HUDEP-2 (cell line): ENCODE measurements at regions not wholly inside any gene's neighbourhood (a gene's known extent, or its start where the extent isn't known, plus 50 kb on each side); places are given as distances from the start of the nearest gene placed in this dataset.
"Not testable (repeated sequence)": the region's sequence is repeated elsewhere in the genome, so short reads cannot be mapped to it uniquely, and the experiment has no call there.

Experiments used
- DNase-seq, 76 experiments: peaks; one replicate each; lab custom pipeline; 2025; ENCODE audit not compliant: unreplicated experiment in 76 of 76; lab: John Stamatoyannopoulos, UW

DNA sequence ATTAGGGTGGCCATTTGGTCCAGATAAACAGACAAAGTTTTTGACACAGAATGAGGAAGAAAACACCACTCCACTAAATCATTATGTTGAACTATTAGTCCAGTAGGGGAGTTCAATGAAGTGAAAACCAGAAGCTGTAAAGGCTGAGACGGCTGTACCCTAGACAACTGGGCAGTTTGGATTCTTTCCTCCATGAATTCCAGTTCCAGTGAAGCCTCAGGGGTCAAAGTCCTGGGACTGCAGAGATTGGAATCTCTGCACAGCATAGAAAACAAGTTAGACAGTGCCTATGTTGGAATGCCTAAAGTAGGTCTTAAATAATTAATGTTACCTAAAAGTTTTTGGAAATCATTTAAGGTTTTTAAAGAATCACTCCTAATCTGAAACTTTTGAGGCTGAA, 86.5 kb upstream of the PGR start:
- DNase-seq = not testable (repeated sequence)

DNA sequence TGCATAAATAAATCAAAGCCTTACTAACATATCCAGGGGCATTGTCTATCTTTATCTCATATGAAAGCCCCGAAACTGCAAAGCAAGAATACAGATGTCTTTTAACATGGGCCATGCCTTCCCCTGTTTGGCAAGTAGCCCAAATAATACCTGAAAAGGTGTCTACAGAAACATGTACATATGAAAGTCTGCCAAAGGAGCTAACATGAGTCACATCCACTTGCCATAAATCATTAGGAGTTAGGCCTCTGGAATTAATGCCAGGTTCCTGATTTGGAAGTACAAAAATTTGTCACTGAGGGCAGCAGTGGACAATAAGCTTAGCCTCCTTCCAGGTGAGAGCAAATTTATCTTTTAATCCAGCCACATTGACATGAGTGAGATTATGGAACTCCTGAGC, 85.5 kb upstream of the PGR start:
- DNase-seq = no peak

DNA sequence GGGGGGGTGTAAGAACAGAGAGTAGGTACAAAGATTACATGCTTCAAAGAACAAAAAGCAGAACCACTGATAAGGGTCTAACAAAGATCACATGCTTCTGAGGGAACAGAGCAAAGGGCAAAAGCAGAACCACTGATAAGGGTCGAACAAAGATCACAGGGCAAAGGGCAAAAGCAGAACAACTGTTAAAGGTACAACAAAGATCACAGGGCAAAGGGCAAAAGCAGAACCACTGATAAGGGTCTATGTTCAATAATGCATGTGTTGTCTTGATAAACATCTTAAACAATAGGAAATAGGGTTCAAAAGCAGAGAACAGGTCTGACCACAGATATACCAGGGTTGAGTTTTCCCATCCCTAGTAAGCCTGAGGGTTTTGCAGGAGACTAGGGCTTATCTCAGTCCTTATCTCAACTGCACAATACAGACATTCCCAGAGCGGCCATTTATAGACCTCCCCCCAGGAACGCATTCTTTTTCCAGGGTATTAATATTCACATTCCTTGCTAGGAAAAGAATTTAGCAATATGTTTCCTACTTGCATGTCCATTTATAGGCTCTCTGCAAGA, 81.9 kb upstream of the PGR start:
- peak in 3 of 76 experiments; percentile 3 to 11 (median 6) for DNase-seq

GRCh38 chr11:101202614-101203013, 73.0 kb upstream of the PGR start:
- DNase-seq = no peak

DNA sequence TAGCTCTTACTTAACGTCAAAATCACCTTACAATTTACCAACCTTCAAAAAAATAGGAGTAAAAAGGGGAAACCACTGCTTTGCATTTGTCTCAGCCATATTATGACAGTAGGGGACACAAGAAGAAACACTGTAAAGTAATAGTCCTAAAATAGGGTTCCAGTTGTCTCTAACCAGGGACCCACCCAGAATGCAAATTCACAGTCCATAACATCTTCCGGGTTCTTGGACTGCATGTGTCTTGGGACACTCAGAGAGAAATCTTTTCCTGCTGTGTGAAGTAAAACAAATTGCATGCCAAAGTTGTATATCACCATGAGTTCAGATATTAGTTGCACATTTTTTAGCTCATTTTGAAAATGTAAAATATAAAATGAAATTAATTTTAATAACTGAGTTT, 69.8 kb upstream of the PGR start:
- no peak for DNase-seq

GRCh38 chr11:101195294-101195693, 65.7 kb upstream of the PGR start:
- no peak for DNase-seq

DNA sequence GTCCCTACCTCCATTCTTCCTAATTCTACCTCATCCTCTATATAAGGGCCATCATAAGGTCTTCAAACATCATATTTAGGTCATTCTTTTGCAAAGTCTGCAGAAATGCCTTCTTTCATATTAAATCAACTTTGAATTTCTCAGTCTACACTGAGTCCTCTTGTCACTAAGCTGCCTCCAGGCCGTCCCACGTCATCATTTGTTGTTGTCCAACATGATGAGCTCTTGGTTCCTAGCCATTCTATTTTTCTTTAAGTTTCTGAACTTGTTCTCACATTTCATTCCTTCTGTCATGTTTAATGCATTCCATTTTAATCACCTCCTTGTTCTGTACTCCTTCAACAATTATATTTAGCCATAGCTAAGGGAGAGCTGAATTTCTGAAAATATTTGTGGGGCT, 59.2 kb upstream of the PGR start:
- no peak for DNase-seq

DNA sequence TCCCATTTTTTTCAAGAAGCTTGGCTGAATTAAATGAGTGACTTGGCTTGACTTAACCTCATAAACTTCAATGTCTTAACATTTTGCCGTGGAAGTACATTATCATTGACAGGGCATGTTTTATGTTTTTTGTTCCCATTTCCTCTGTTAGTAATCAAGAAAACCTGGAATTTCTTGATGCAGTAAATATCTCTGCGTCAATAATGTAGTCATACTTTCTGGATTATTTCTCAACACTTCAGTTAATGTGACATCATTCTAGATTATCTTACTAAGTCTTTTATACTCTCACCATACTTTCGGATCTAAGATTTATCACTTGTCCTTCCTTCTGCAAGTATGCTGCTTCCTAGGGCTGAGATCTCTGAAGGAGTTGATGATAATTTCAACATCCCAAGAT, 58.6 kb upstream of the PGR start:
- DNase-seq = no peak

- DNase-seq = no peak
Observed at GRCh38 chr11:101187748-101188147, 58.1 kb upstream of the PGR start.

DNA sequence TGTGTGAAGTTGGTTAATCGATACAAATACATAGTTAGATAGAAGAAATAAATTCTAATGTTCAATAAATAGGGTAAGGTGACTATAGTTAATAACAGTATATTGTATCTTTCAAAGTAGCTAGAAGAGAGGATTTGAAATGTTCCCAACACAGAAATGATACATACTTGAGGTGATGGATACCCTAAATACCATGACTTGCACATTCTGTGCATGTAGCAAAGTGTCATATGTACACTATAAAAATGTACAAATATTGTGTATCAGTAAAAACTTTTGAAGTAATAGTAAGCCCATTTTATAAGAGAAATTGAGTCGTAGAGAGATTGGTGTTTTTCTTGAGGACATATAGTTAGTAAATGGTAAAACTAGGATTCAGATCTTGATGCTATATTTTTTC, 56.4 kb upstream of the PGR start:
- DNase-seq = no peak

- no peak for DNase-seq
Observed at GRCh38 chr11:101182467-101182866, 52.9 kb upstream of the PGR start.

- no peak for DNase-seq
Observed at GRCh38 chr11:101180481-101180880, 50.9 kb upstream of the PGR start.
